H1 (cell line): ENCODE measurements at regions not wholly inside any gene's neighbourhood (a gene's known extent, or its start where the extent isn't known, plus 50 kb on each side); places are given as distances from the start of the nearest gene placed in this dataset.

Experiments
- CTCF ChIA-PET: fragments of 300-600 bp; sonication (Branson Sonifier 250); formaldehyde crosslinking; loops from one replicate; lab custom pipeline; 2021; ENCODE audit not compliant: partially characterized antibody; lab: Charles Lee
- POLR2A ChIA-PET: fragments of 300-600 bp; sonication (Branson Sonifier 250); formaldehyde crosslinking; loops from one replicate; lab custom pipeline; 2021; ENCODE audit warnings: inconsistent platforms; ENCODE audit not compliant: partially characterized antibody; lab: Charles Lee
- DNase-seq, 2 experiments: peaks; one replicate each; pipeline versions ENCODE4 v3.0.0 to v3.0.0-alpha.2; 2010 to 2022; ENCODE audit warnings: low spot score in 2 of 2, low read depth in 1 of 2, mixed read lengths in 1 of 2
- FAIRE-seq: peaks from 2 replicates; lab custom pipeline; 2011; peaks lifted over from hg19 to GRCh38; lab: Jason Lieb, UNC
- H2AFZ ChIP-seq: 2 replicates; pipeline ENCODE4 v1.8.1; 2012; ENCODE audit warnings: low read length, inconsistent platforms
- H2AK5ac ChIP-seq: 2 replicates; pipeline ENCODE4 v1.6.1; 2013; ENCODE audit warnings: low read depth, low read length
- H2BK120ac ChIP-seq: replicated peaks from 2 replicates; pipeline ENCODE3; 2013; ENCODE audit warnings: low read depth, low read length, inconsistent platforms
- H2BK12ac ChIP-seq: 2 replicates; pipeline ENCODE4 v1.6.1; 2013; ENCODE audit warnings: low read depth, low read length
- H2BK15ac ChIP-seq: 2 replicates; pipeline ENCODE4 v1.6.1; 2013; ENCODE audit warnings: low read length
- H2BK20ac ChIP-seq: 2 replicates; pipeline ENCODE4 v1.6.1; 2013; ENCODE audit warnings: low read length
- H2BK5ac ChIP-seq: 2 replicates; pipeline ENCODE4 v1.6.1; 2013; ENCODE audit warnings: low read depth, low read length
- H3K14ac ChIP-seq: 2 replicates; pipeline ENCODE4 v1.6.1; 2013; ENCODE audit warnings: inconsistent platforms; ENCODE audit not compliant: insufficient read length
- H3K18ac ChIP-seq: 2 replicates; pipeline ENCODE4 v1.6.1; 2013; ENCODE audit warnings: low read length; ENCODE audit errors: extremely low read depth
- H3K23ac ChIP-seq: 2 replicates; pipeline ENCODE4 v1.6.1; 2013; ENCODE audit warnings: inconsistent platforms; ENCODE audit not compliant: insufficient read length
- H3K23me2 ChIP-seq: 2 replicates; pipeline ENCODE4 v1.6.1; 2013; ENCODE audit warnings: low read depth, low read length
- H3K27ac ChIP-seq: 2 replicates; pipeline ENCODE4 v1.6.1; 2011; ENCODE audit warnings: low read depth, low read length, inconsistent platforms
- H3K27me3 ChIP-seq, 4 experiments: replicated peaks in 1 of 4; 1 replicate in 1 of 4; 2 replicates in 3 of 4; pipeline versions ENCODE4 v1.6.1 to v1.8.1; 2011 to 2013; ENCODE audit warnings: low read length in 3 of 4, mild to moderate bottlenecking in 3 of 4, inconsistent platforms in 2 of 4, mixed read lengths in 2 of 4, moderate library complexity in 1 of 4; ENCODE audit not compliant: control insufficient read depth in 3 of 4, insufficient read depth in 3 of 4; ENCODE audit errors: extremely low read depth in 1 of 4
- H3K36me3 ChIP-seq, 4 experiments: 2 replicates each; pipeline versions ENCODE4 v1.6.1 to v1.8.1; 2011 to 2013; ENCODE audit warnings: mild to moderate bottlenecking in 4 of 4, low read length in 3 of 4, moderate library complexity in 2 of 4, control low read depth in 1 of 4, inconsistent platforms in 1 of 4; ENCODE audit not compliant: insufficient read depth in 4 of 4, control insufficient read depth in 2 of 4
- H3K4ac ChIP-seq: replicated peaks from 2 replicates; pipeline ENCODE3; 2013; ENCODE audit warnings: low read length, low read depth, mixed read lengths, inconsistent platforms; ENCODE audit not compliant: insufficient read length
- H3K4me1 ChIP-seq, 4 experiments: replicated peaks in 1 of 4; 1 replicate in 1 of 4; 2 replicates in 3 of 4; pipeline versions ENCODE4 v1.6.1 to v1.8.1; 2011 to 2013; ENCODE audit warnings: low read length in 3 of 4, inconsistent platforms in 2 of 4, mixed read lengths in 1 of 4; ENCODE audit not compliant: insufficient read depth in 4 of 4, control insufficient read depth in 3 of 4
- H3K4me2 ChIP-seq, 2 experiments: 2 replicates each; pipeline versions ENCODE4 v1.6.1 to v1.8.1; 2011 to 2013; ENCODE audit warnings: low read depth in 2 of 2, low read length in 2 of 2, control low read depth in 1 of 2, inconsistent platforms in 1 of 2, mild to moderate bottlenecking in 1 of 2; ENCODE audit not compliant: insufficient read depth in 1 of 2
- H3K4me3 ChIP-seq, 4 experiments: fragments of 200-600, 300-600 bp in 1 of 4; sonication (generic), shearing (Covaris generic), sonication (Bioruptor Twin) in 1 of 4; 2 replicates each; pipeline versions ENCODE4 v1.5.1 to v1.8.1; 2011 to 2016; ENCODE audit warnings: low read length in 4 of 4, low read depth in 3 of 4, control low read depth in 2 of 4, inconsistent platforms in 2 of 4, mild to moderate bottlenecking in 2 of 4, mixed read lengths in 1 of 4, moderate library complexity in 1 of 4; ENCODE audit not compliant: insufficient read depth in 2 of 4; ENCODE audit errors: extremely low read depth in 1 of 4
- H3K56ac ChIP-seq: replicated peaks from 2 replicates; pipeline ENCODE3; 2013; ENCODE audit warnings: low read depth, mild to moderate bottlenecking, mixed read lengths, low read length, inconsistent platforms; ENCODE audit not compliant: insufficient read length
- H3K79me1 ChIP-seq: 2 replicates; pipeline ENCODE4 v1.6.1; 2013; ENCODE audit warnings: low read depth, low read length, control low read depth
- H3K79me2 ChIP-seq, 2 experiments: 2 replicates each; pipeline versions ENCODE4 v1.6.1 to v1.8.1; 2012 to 2013; ENCODE audit warnings: low read length in 2 of 2, mild to moderate bottlenecking in 2 of 2, inconsistent platforms in 1 of 2; ENCODE audit not compliant: insufficient read depth in 2 of 2, control insufficient read depth in 1 of 2
- H3K9ac ChIP-seq, 4 experiments: replicated peaks in 1 of 4; 1 replicate in 1 of 4; 2 replicates in 3 of 4; pipeline versions ENCODE4 v1.6.1 to v1.8.1; 2011 to 2013; ENCODE audit warnings: low read depth in 3 of 4, low read length in 3 of 4, control low read depth in 2 of 4, mild to moderate bottlenecking in 2 of 4, moderate library complexity in 2 of 4, inconsistent platforms in 1 of 4; ENCODE audit errors: extremely low read depth in 1 of 4
- H3K9me3 ChIP-seq, 2 experiments: 2 replicates each; pipeline versions ENCODE4 v1.6.1 to v1.8.1; 2012 to 2013; ENCODE audit warnings: mild to moderate bottlenecking in 2 of 2, moderate library complexity in 2 of 2, control low read depth in 1 of 2, inconsistent platforms in 1 of 2, low read depth in 1 of 2, low read length in 1 of 2, mixed read lengths in 1 of 2; ENCODE audit not compliant: insufficient read depth in 2 of 2
- H4K20me1 ChIP-seq, 2 experiments: replicated peaks in 1 of 2; 2 replicates each; pipeline versions ENCODE3 to v1.8.1; 2011 to 2013; ENCODE audit warnings: inconsistent platforms in 2 of 2, low read length in 2 of 2, mild to moderate bottlenecking in 1 of 2; ENCODE audit not compliant: insufficient read depth in 2 of 2, control insufficient read depth in 1 of 2
- H4K5ac ChIP-seq: 2 replicates; pipeline ENCODE4 v1.6.1; 2013; ENCODE audit warnings: low read length, low read depth, mixed read lengths, inconsistent platforms; ENCODE audit not compliant: insufficient read length
- H4K8ac ChIP-seq: 2 replicates; pipeline ENCODE4 v1.8.0; 2013; ENCODE audit warnings: mild to moderate bottlenecking, moderate library complexity, low read length, inconsistent platforms; ENCODE audit not compliant: insufficient read depth; ENCODE audit errors: extremely low read depth
- H4K91ac ChIP-seq: replicated peaks from 2 replicates; pipeline ENCODE3; 2013; ENCODE audit warnings: low read length, mixed read lengths, inconsistent platforms; ENCODE audit not compliant: insufficient read length
- CTBP2 ChIP-seq: IDR thresholded peaks from 2 replicates; pipeline ENCODE4 v1.7.0; 2011; ENCODE audit warnings: borderline replicate concordance, mild to moderate bottlenecking, moderate library complexity, mixed read lengths, low read length; ENCODE audit not compliant: insufficient read depth, insufficient read length
- POLR2AphosphoS5 ChIP-seq: IDR thresholded peaks from 2 replicates; pipeline ENCODE4 v1.6.1; 2011; ENCODE audit warnings: low read depth, low read length
- POU5F1 ChIP-seq: IDR thresholded peaks from 2 replicates; pipeline ENCODE4 v1.6.1; 2011; ENCODE audit warnings: low read depth, mild to moderate bottlenecking, low read length, moderate library complexity

- no peaks in the 10 kb centered on the region for H3K27me3 ChIP-seq
- no peak overlapping the region for H3K14ac ChIP-seq
- H4K91ac ChIP-seq, result no peak overlapping the region
- H2BK120ac ChIP-seq, result no peak overlapping the region
- no peak overlapping the region for H2BK5ac ChIP-seq
- H3K79me2 ChIP-seq, result no peaks in the 10 kb centered on the region
- H2AK5ac ChIP-seq, result no peak overlapping the region
- no peaks in the 10 kb centered on the region for H3K36me3 ChIP-seq
- H3K56ac ChIP-seq, result no peak overlapping the region
- H3K23me2 ChIP-seq, result no peaks in the 10 kb centered on the region; the same call in 1 of the 2 replicates
- no peak overlapping the region for H2BK12ac ChIP-seq
- H3K4me3 ChIP-seq, result no peak overlapping the region
- H4K5ac ChIP-seq, result no peak overlapping the region
- H3K4ac ChIP-seq, result no peak overlapping the region
- no peaks in the 10 kb centered on the region for H4K20me1 ChIP-seq
- no peak overlapping the region for H2BK15ac ChIP-seq
- no peak overlapping the region for H3K27ac ChIP-seq
- H3K4me2 ChIP-seq, result no peak overlapping the region
- no peak overlapping the region for H4K8ac ChIP-seq
- H3K79me1 ChIP-seq, result no peaks in the 10 kb centered on the region
- no peak for DNase-seq
- H3K4me1 ChIP-seq, result no peaks in the 10 kb centered on the region
- H3K18ac ChIP-seq, result no peak overlapping the region
- POLR2A ChIA-PET, result no interaction called here
- H3K23ac ChIP-seq, result no peak overlapping the region
- FAIRE-seq, result no peak
- no peak for TF ChIP-seq POU5F1
- TF ChIP-seq POLR2AphosphoS5, result no peak
- no peak for TF ChIP-seq CTBP2
- CTCF ChIA-PET, result no interaction called here
- H2AFZ ChIP-seq, result no peak overlapping the region
- no peaks in the 10 kb centered on the region for H3K9me3 ChIP-seq
- H2BK20ac ChIP-seq, result no peak overlapping the region
- no peak overlapping the region for H3K9ac ChIP-seq
Measured at GRCh38 chr7:119919986-119920385, 353.0 kb upstream of the KCND2 start.
